ENCODE measurements at regions not wholly inside any gene's neighbourhood (a gene's known extent, or its start where the extent isn't known, plus 50 kb on each side); places are given as distances from the start of the nearest gene placed in this dataset.

GRCh38 chr19:56894626-56895025, 54.1 kb upstream of the PEG3 start:
- no peaks in the 10 kb centered on the region for H3K79me2 ChIP-seq (ENCODE audit: low read length)
- no peak overlapping the region for H3K9ac ChIP-seq (ENCODE audit: low read length)
- H3K9me3 ChIP-seq (ENCODE audit: insufficient read depth, low read length): 0 out of 2 replicates have a peak, but pooled peaks cover 4% of the 10 kb centered on the region
- no peak overlapping the region for H3K27ac ChIP-seq (ENCODE audit: low read length)
- no peak overlapping the region for H3K4me3 ChIP-seq (ENCODE audit: low read length)
- TF ChIP-seq, protein P1, sequence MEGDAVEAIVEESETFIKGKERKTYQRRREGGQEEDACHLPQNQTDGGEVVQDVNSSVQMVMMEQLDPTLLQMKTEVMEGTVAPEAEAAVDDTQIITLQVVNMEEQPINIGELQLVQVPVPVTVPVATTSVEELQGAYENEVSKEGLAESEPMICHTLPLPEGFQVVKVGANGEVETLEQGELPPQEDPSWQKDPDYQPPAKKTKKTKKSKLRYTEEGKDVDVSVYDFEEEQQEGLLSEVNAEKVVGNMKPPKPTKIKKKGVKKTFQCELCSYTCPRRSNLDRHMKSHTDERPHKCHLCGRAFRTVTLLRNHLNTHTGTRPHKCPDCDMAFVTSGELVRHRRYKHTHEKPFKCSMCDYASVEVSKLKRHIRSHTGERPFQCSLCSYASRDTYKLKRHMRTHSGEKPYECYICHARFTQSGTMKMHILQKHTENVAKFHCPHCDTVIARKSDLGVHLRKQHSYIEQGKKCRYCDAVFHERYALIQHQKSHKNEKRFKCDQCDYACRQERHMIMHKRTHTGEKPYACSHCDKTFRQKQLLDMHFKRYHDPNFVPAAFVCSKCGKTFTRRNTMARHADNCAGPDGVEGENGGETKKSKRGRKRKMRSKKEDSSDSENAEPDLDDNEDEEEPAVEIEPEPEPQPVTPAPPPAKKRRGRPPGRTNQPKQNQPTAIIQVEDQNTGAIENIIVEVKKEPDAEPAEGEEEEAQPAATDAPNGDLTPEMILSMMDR (IDR thresholded peaks at IDR 0.05; ENCODE audit: low read depth, low read length): no peak
- no peak for TF ChIP-seq EZH2phosphoT487 (IDR thresholded peaks at IDR 0.05; ENCODE audit: low read depth)
- H3K4me1 ChIP-seq (ENCODE audit: low read length): no peaks in the 10 kb centered on the region
- no peak overlapping the region for H2AFZ ChIP-seq (ENCODE audit: low read depth, low read length)
- no peaks in the 10 kb centered on the region for H3K27me3 ChIP-seq (ENCODE audit: low read depth, low read length)
- no peaks in the 10 kb centered on the region for H4K20me1 ChIP-seq (ENCODE audit: insufficient read depth, low read length)
- H3K36me3 ChIP-seq (replicated peaks; ENCODE audit: low read depth, low read length): no peaks in the 10 kb centered on the region
- H3K4me2 ChIP-seq (ENCODE audit: low read length): no peak overlapping the region

GRCh38 chr19:56896095-56896494, 55.6 kb upstream of the PEG3 start:
- Histone ChIP-seq H3K36me3 (replicated peaks; ENCODE audit: low read depth, low read length) (no peaks in the 10 kb centered on the region), H3K4me2 (ENCODE audit: low read length) (no peak overlapping the region), H3K9me3 (ENCODE audit: insufficient read depth, low read length) (no peaks in the 10 kb centered on the region), H2AFZ (ENCODE audit: low read depth, low read length) (no peak overlapping the region), H4K20me1 (ENCODE audit: insufficient read depth, low read length) (no peaks in the 10 kb centered on the region), H3K4me1 (ENCODE audit: low read length) (no peaks in the 10 kb centered on the region), H3K27ac (ENCODE audit: low read length) (no peak overlapping the region), H3K27me3 (ENCODE audit: low read depth, low read length) (no peaks in the 10 kb centered on the region), H3K79me2 (ENCODE audit: low read length) (no peaks in the 10 kb centered on the region), H3K4me3 (ENCODE audit: low read length) (no peak overlapping the region), H3K9ac (ENCODE audit: low read length) (no peak overlapping the region)
- TF ChIP-seq EZH2phosphoT487 (IDR thresholded peaks at IDR 0.05; ENCODE audit: low read depth): no peak
- TF ChIP-seq, protein P1 (IDR thresholded peaks at IDR 0.05; ENCODE audit: low read depth, low read length): no peak

- no peak overlapping the region for H2AFZ ChIP-seq (ENCODE audit: low read depth, low read length)
- no peaks in the 10 kb centered on the region for H3K4me1 ChIP-seq (ENCODE audit: low read length)
- H3K27me3 ChIP-seq (ENCODE audit: low read depth, low read length): no peaks in the 10 kb centered on the region
- H3K4me3 ChIP-seq (ENCODE audit: low read length): no peak overlapping the region
- TF ChIP-seq, protein P1 (IDR thresholded peaks at IDR 0.05; ENCODE audit: low read depth, low read length): no peak
- TF ChIP-seq EZH2phosphoT487 (IDR thresholded peaks at IDR 0.05; ENCODE audit: low read depth): no peak
- no peaks in the 10 kb centered on the region for H3K79me2 ChIP-seq (ENCODE audit: low read length)
- H4K20me1 ChIP-seq (ENCODE audit: insufficient read depth, low read length): no peaks in the 10 kb centered on the region
- H3K36me3 ChIP-seq (replicated peaks; ENCODE audit: low read depth, low read length): no peaks in the 10 kb centered on the region
- H3K4me2 ChIP-seq (ENCODE audit: low read length): no peak overlapping the region
- no peak overlapping the region for H3K9ac ChIP-seq (ENCODE audit: low read length)
- H3K9me3 ChIP-seq (ENCODE audit: insufficient read depth, low read length): no peaks in the 10 kb centered on the region
- H3K27ac ChIP-seq (ENCODE audit: low read length): no peak overlapping the region
Observed at GRCh38 chr19:56899943-56900342, 59.4 kb upstream of the PEG3 start.

DNA sequence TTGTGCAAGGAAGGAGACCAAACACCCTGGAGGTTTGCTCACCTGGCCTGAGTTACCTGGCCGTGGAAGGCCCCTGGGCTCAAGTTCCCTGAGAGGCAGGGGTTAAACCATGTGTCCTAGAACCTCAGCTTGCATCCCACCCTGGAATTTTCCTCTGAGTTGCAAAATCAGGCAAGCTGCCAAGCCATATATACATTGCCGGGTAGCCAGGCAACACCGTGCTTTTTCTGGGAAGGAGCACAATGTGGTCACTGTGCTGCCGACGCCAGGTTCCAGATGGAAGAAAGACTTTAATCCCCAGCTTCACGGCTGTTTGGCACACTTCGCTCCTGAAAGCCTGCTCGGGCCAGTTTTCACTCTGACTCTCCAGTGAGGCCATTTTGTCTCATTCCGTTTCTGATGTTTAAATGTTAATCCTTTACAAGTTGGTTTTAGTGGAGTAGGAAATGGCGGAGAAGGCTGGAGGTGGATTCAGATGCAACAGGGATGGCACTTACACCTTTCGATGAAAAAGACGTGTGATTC, 60.1 kb upstream of the PEG3 start:
- Histone ChIP-seq H3K4me2 (ENCODE audit: low read length) (no peak overlapping the region), H3K79me2 (ENCODE audit: low read length) (no peaks in the 10 kb centered on the region), H4K20me1 (ENCODE audit: insufficient read depth, low read length) (no peaks in the 10 kb centered on the region), H3K27me3 (ENCODE audit: low read depth, low read length) (no peaks in the 10 kb centered on the region), H3K4me3 (ENCODE audit: low read length) (no peak overlapping the region), H2AFZ (ENCODE audit: low read depth, low read length) (no peak overlapping the region), H3K27ac (ENCODE audit: low read length) (no peak overlapping the region), H3K4me1 (ENCODE audit: low read length) (no peaks in the 10 kb centered on the region), H3K9me3 (ENCODE audit: insufficient read depth, low read length) (no peaks in the 10 kb centered on the region), H3K36me3 (replicated peaks; ENCODE audit: low read depth, low read length) (no peaks in the 10 kb centered on the region), H3K9ac (ENCODE audit: low read length) (no peak overlapping the region)
- TF ChIP-seq, protein P1 (IDR thresholded peaks at IDR 0.05; ENCODE audit: low read depth, low read length): no peak
- TF ChIP-seq EZH2phosphoT487 (IDR thresholded peaks at IDR 0.05; ENCODE audit: low read depth): no peak
